HEK293 (cell line): ENCODE measurements at regions not wholly inside any gene's neighbourhood (a gene's known extent, or its start where the extent isn't known, plus 50 kb on each side); places are given as distances from the start of the nearest gene placed in this dataset.

ENCODE experiments used
- CTCF ChIA-PET: fragments of 350-600 bp; formaldehyde crosslinking; extraction: SDS; loops from one replicate; lab custom pipeline; 2021; ENCODE audit warnings: antibody characterized with exemption; lab: Yijun Ruan, JAX
- POLR2A ChIA-PET: fragments of 300-600 bp; formaldehyde crosslinking; extraction: SDS; loops from one replicate; lab custom pipeline; 2020; ENCODE audit warnings: antibody characterized with exemption, inconsistent platforms; lab: Yijun Ruan, JAX
- H3K27ac ChIP-seq: fragments of 200-500 bp; sonication (Bioruptor generic); 2 replicates; pipeline ENCODE4 v1.5.1; 2014; ENCODE audit warnings: low read depth, low read length, control low read depth, inconsistent platforms; ENCODE audit errors: extremely low read depth
- H3K36me3 ChIP-seq, 2 experiments: fragments of 200-500 bp in 1 of 2; sonication (Bioruptor generic) in 1 of 2; 1 replicate in 1 of 2; 2 replicates in 1 of 2; pipeline ENCODE4 v1.5.1; 2014 to 2017; ENCODE audit warnings: inconsistent platforms in 2 of 2, low read length in 2 of 2; ENCODE audit not compliant: control insufficient read depth in 2 of 2, insufficient read depth in 1 of 2
- H3K4me1 ChIP-seq: fragments of 200-500 bp; sonication (Bioruptor generic); 2 replicates; pipeline ENCODE4 v1.5.1; 2014; ENCODE audit warnings: mild to moderate bottlenecking, low read length, inconsistent platforms; ENCODE audit not compliant: control insufficient read depth, insufficient read depth
- H3K4me3 ChIP-seq: 2 replicates; pipeline ENCODE4 v1.5.1; 2011; ENCODE audit warnings: low read depth, mild to moderate bottlenecking, control low read depth, low read length, moderate library complexity
- H3K9me3 ChIP-seq: fragments of 200-500 bp; sonication (Bioruptor generic); 2 replicates; pipeline ENCODE4 v1.5.1; 2014; ENCODE audit warnings: low read depth, low read length, inconsistent platforms; ENCODE audit not compliant: control insufficient read depth, insufficient read depth
- EGR2 ChIP-seq: fragments of 450-650 bp; formaldehyde crosslinking; IDR thresholded peaks from 2 replicates; pipeline ENCODE4 v1.5.1; 2016; ENCODE audit warnings: low read depth, missing biosample characterization, missing genetic modification characterization
- HOXA7 ChIP-seq: sonication (generic); formaldehyde crosslinking; IDR thresholded peaks from 2 replicates; pipeline ENCODE4 v1.8.1; 2022; ENCODE audit warnings: missing genetic modification reagents, borderline replicate concordance
- KLF8 ChIP-seq: fragments of 450-650 bp; formaldehyde crosslinking; IDR thresholded peaks from 2 replicates; pipeline ENCODE4 v1.5.1; 2016; ENCODE audit warnings: missing biosample characterization, missing genetic modification characterization
- ZBTB17 ChIP-seq: fragments of 450-650 bp; formaldehyde crosslinking; IDR thresholded peaks from 2 replicates; pipeline ENCODE4 v1.5.1; 2016; ENCODE audit warnings: missing biosample characterization, missing genetic modification characterization
- ZBTB8A ChIP-seq: fragments of 450-650 bp; formaldehyde crosslinking; IDR thresholded peaks from 2 replicates; pipeline ENCODE4 v1.5.1; 2016; ENCODE audit warnings: missing biosample characterization, missing genetic modification characterization
- ZEB2 ChIP-seq: fragments of 450-650 bp; formaldehyde crosslinking; IDR thresholded peaks from 2 replicates; pipeline ENCODE4 v1.5.1; 2016; ENCODE audit warnings: missing biosample characterization, missing genetic modification characterization
- ZIC2 ChIP-seq: fragments of 450-650 bp; formaldehyde crosslinking; IDR thresholded peaks from 2 replicates; pipeline ENCODE4 v1.5.1; 2016; ENCODE audit warnings: missing biosample characterization, missing genetic modification characterization
- ZNF112 ChIP-seq: fragments of 450-650 bp; formaldehyde crosslinking; IDR thresholded peaks from 2 replicates; pipeline ENCODE4 v1.5.0; 2017; ENCODE audit warnings: missing biosample characterization, missing genetic modification characterization
- ZNF138 ChIP-seq: fragments of 450-650 bp; formaldehyde crosslinking; IDR thresholded peaks from 2 replicates; pipeline ENCODE4 v1.5.1; 2016; ENCODE audit warnings: missing biosample characterization, missing genetic modification characterization, borderline replicate concordance
- ZNF175 ChIP-seq: fragments of 450-650 bp; formaldehyde crosslinking; IDR thresholded peaks from 2 replicates; pipeline ENCODE4 v1.5.1; 2016; ENCODE audit warnings: missing biosample characterization, missing genetic modification characterization
- ZNF302 ChIP-seq: fragments of 450-650 bp; formaldehyde crosslinking; IDR thresholded peaks from 2 replicates; pipeline ENCODE4 v1.5.1; 2016; ENCODE audit warnings: missing biosample characterization, missing genetic modification characterization, low read depth
- ZNF324 ChIP-seq: fragments of 450-650 bp; formaldehyde crosslinking; IDR thresholded peaks from 2 replicates; pipeline ENCODE4 v1.5.1; 2016; ENCODE audit warnings: missing biosample characterization, missing genetic modification characterization
- ZNF423 ChIP-seq: fragments of 450-650 bp; formaldehyde crosslinking; IDR thresholded peaks from 2 replicates; pipeline ENCODE4 v1.5.1; 2016; ENCODE audit warnings: missing biosample characterization, missing genetic modification characterization
- ZNF433 ChIP-seq: fragments of 450-650 bp; formaldehyde crosslinking; IDR thresholded peaks from 2 replicates; pipeline ENCODE4 v1.5.1; 2016; ENCODE audit warnings: missing biosample characterization, missing genetic modification characterization, low read depth
- ZNF473 ChIP-seq: fragments of 450-650 bp; formaldehyde crosslinking; IDR thresholded peaks from 2 replicates; pipeline ENCODE4 v1.5.1; 2017; ENCODE audit warnings: missing biosample characterization, missing genetic modification characterization
- ZNF501 ChIP-seq: fragments of 450-650 bp; formaldehyde crosslinking; IDR thresholded peaks from 2 replicates; pipeline ENCODE4 v1.5.1; 2016; ENCODE audit warnings: missing biosample characterization, missing genetic modification characterization
- ZNF530 ChIP-seq: fragments of 450-650 bp; formaldehyde crosslinking; IDR thresholded peaks from 2 replicates; pipeline ENCODE4 v1.5.1; 2016; ENCODE audit warnings: low read depth, missing biosample characterization, missing genetic modification characterization
- ZNF558 ChIP-seq: fragments of 450-650 bp; formaldehyde crosslinking; IDR thresholded peaks from 2 replicates; pipeline ENCODE4 v1.5.1; 2016; ENCODE audit warnings: missing biosample characterization, missing genetic modification characterization
- ZNF560 ChIP-seq: fragments of 450-650 bp; formaldehyde crosslinking; IDR thresholded peaks from 2 replicates; pipeline ENCODE4 v1.5.1; 2017; ENCODE audit warnings: missing biosample characterization, missing genetic modification characterization, borderline replicate concordance
- ZNF677 ChIP-seq: fragments of 450-650 bp; IDR thresholded peaks from 2 replicates; pipeline ENCODE4 v1.5.0; 2018; ENCODE audit warnings: missing biosample characterization, mild to moderate bottlenecking, missing genetic modification characterization, moderate library complexity
- ZNF701 ChIP-seq: fragments of 450-650 bp; formaldehyde crosslinking; IDR thresholded peaks from 2 replicates; pipeline ENCODE4 v1.5.1; 2016; ENCODE audit warnings: missing biosample characterization, missing genetic modification characterization
- ZNF776 ChIP-seq: fragments of 450-650 bp; formaldehyde crosslinking; IDR thresholded peaks from 2 replicates; pipeline ENCODE4 v1.5.0; 2017; ENCODE audit warnings: missing biosample characterization, missing genetic modification characterization, borderline replicate concordance
- ZNF792 ChIP-seq: fragments of 450-650 bp; formaldehyde crosslinking; IDR thresholded peaks from 2 replicates; pipeline ENCODE4 v1.5.1; 2016; ENCODE audit warnings: missing biosample characterization, missing genetic modification characterization
- TF ChIP-seq, protein P1 (sequence below): fragments of 450-650 bp; formaldehyde crosslinking; IDR thresholded peaks from 2 replicates; pipeline ENCODE4 v1.5.1; 2017; ENCODE audit warnings: missing biosample characterization, missing genetic modification characterization
- TF ChIP-seq, protein P2 (sequence below): fragments of 450-650 bp; formaldehyde crosslinking; IDR thresholded peaks from 2 replicates; pipeline ENCODE4 v1.5.0; 2017; ENCODE audit warnings: missing biosample characterization, missing genetic modification characterization, borderline replicate concordance
- TF ChIP-seq, protein P3 (sequence below): fragments of 450-650 bp; formaldehyde crosslinking; IDR thresholded peaks from 2 replicates; pipeline ENCODE4 v1.5.1; 2016; ENCODE audit warnings: missing biosample characterization, missing genetic modification characterization
- TF ChIP-seq, protein P4 (sequence below): fragments of 450-650 bp; formaldehyde crosslinking; IDR thresholded peaks from 2 replicates; pipeline ENCODE4 v1.5.1; 2016; ENCODE audit warnings: missing biosample characterization, missing genetic modification characterization, borderline replicate concordance

DNA sequence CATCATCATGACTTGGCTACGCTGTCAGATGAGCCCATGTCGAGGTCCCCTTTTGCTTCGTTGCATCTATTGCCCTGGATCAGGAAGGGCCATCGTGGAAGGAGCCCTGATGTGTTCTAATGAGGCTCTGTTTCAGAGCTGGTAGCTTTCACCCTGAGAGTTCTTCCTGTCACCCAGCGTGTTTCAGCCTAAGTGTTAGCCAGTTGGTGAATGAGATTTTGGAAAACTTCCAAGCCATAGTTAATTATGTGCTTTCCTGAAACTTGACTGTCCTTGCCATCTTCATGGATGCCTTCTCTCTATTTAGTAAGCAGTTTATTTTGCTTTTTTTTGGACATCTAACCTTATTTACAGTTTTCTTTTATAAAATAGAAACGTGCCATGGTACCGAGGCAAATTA, 1695.4 kb upstream of the WWC1 start:
- H3K9me3 ChIP-seq = no peaks in the 10 kb centered on the region
- no peaks in the 10 kb centered on the region for H3K4me1 ChIP-seq
- H3K27ac ChIP-seq = no peak overlapping the region
- H3K4me3 ChIP-seq = no peak overlapping the region
- no peaks in the 10 kb centered on the region for H3K36me3 ChIP-seq
- TF ChIP-seq ZNF302 (tag by site-specific recombination) (no peak), ZNF558 (tag by site-specific recombination) (no peak), ZNF792 (no peak), ZNF175 (tag by site-specific recombination) (no peak), ZNF138 (no peak), HOXA7 (no peak), ZBTB17 (tag by site-specific recombination) (no peak), ZNF776 (tag by site-specific recombination) (no peak), ZNF423 (tag by site-specific recombination) (no peak), ZNF501 (tag by site-specific recombination) (no peak), ZNF677 (tag by site-specific recombination) (no peak)
- TF ChIP-seq, protein P1, sequence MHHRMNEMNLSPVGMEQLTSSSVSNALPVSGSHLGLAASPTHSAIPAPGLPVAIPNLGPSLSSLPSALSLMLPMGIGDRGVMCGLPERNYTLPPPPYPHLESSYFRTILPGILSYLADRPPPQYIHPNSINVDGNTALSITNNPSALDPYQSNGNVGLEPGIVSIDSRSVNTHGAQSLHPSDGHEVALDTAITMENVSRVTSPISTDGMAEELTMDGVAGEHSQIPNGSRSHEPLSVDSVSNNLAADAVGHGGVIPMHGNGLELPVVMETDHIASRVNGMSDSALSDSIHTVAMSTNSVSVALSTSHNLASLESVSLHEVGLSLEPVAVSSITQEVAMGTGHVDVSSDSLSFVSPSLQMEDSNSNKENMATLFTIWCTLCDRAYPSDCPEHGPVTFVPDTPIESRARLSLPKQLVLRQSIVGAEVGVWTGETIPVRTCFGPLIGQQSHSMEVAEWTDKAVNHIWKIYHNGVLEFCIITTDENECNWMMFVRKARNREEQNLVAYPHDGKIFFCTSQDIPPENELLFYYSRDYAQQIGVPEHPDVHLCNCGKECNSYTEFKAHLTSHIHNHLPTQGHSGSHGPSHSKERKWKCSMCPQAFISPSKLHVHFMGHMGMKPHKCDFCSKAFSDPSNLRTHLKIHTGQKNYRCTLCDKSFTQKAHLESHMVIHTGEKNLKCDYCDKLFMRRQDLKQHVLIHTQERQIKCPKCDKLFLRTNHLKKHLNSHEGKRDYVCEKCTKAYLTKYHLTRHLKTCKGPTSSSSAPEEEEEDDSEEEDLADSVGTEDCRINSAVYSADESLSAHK (tag by site-specific recombination) = no peak
- TF ChIP-seq, protein P2, sequence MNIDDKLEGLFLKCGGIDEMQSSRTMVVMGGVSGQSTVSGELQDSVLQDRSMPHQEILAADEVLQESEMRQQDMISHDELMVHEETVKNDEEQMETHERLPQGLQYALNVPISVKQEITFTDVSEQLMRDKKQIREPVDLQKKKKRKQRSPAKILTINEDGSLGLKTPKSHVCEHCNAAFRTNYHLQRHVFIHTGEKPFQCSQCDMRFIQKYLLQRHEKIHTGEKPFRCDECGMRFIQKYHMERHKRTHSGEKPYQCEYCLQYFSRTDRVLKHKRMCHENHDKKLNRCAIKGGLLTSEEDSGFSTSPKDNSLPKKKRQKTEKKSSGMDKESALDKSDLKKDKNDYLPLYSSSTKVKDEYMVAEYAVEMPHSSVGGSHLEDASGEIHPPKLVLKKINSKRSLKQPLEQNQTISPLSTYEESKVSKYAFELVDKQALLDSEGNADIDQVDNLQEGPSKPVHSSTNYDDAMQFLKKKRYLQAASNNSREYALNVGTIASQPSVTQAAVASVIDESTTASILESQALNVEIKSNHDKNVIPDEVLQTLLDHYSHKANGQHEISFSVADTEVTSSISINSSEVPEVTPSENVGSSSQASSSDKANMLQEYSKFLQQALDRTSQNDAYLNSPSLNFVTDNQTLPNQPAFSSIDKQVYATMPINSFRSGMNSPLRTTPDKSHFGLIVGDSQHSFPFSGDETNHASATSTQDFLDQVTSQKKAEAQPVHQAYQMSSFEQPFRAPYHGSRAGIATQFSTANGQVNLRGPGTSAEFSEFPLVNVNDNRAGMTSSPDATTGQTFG (tag by site-specific recombination) = no peak
- TF ChIP-seq, all 188 proteins: peak for 0
- POLR2A ChIA-PET = no interaction called here
- CTCF ChIA-PET = no interaction called here

DNA sequence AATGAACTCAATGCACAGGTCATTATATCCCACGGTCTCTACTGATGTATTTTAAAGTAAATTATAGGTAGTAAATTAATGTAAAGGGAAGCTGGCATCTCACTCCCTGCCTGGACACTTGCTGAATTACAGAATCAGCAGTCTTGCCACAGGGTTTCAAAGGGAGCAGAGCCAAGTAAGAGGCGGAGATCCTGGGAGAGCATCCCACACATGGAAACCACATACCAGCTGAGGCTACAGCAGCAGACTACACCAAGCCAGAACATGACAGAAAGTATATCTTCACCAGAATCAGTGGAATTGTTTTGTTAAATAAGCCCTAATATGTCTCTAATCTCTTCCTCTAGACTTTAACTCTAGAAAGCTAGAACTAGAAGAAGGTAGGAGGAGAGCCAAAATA, 1689.2 kb upstream of the WWC1 start:
- TF ChIP-seq ZIC2 (tag by site-specific recombination) (no peak), ZBTB8A (tag by site-specific recombination) (no peak), ZNF473 (no peak), ZNF324 (tag by site-specific recombination) (no peak), ZNF433 (tag by site-specific recombination) (no peak), ZNF112 (tag by site-specific recombination) (no peak), ZNF530 (tag by site-specific recombination) (no peak), ZNF701 (tag by site-specific recombination) (no peak), ZEB2 (tag by site-specific recombination) (no peak), KLF8 (no peak), ZNF560 (no peak), EGR2 (no peak)
- TF ChIP-seq, protein P3, sequence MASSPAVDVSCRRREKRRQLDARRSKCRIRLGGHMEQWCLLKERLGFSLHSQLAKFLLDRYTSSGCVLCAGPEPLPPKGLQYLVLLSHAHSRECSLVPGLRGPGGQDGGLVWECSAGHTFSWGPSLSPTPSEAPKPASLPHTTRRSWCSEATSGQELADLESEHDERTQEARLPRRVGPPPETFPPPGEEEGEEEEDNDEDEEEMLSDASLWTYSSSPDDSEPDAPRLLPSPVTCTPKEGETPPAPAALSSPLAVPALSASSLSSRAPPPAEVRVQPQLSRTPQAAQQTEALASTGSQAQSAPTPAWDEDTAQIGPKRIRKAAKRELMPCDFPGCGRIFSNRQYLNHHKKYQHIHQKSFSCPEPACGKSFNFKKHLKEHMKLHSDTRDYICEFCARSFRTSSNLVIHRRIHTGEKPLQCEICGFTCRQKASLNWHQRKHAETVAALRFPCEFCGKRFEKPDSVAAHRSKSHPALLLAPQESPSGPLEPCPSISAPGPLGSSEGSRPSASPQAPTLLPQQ (tag by site-specific recombination) = no peak
- TF ChIP-seq, protein P4, sequence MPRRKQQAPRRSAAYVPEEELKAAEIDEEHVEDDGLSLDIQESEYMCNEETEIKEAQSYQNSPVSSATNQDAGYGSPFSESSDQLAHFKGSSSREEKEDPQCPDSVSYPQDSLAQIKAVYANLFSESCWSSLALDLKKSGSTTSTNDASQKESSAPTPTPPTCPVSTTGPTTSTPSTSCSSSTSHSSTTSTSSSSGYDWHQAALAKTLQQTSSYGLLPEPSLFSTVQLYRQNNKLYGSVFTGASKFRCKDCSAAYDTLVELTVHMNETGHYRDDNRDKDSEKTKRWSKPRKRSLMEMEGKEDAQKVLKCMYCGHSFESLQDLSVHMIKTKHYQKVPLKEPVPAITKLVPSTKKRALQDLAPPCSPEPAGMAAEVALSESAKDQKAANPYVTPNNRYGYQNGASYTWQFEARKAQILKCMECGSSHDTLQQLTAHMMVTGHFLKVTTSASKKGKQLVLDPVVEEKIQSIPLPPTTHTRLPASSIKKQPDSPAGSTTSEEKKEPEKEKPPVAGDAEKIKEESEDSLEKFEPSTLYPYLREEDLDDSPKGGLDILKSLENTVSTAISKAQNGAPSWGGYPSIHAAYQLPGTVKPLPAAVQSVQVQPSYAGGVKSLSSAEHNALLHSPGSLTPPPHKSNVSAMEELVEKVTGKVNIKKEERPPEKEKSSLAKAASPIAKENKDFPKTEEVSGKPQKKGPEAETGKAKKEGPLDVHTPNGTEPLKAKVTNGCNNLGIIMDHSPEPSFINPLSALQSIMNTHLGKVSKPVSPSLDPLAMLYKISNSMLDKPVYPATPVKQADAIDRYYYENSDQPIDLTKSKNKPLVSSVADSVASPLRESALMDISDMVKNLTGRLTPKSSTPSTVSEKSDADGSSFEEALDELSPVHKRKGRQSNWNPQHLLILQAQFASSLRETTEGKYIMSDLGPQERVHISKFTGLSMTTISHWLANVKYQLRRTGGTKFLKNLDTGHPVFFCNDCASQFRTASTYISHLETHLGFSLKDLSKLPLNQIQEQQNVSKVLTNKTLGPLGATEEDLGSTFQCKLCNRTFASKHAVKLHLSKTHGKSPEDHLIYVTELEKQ (tag by site-specific recombination) = no peak
- no peak overlapping the region for H3K4me3 ChIP-seq
- ChIA-PET CTCF (no interaction called here), POLR2A (no interaction called here)
- no peak overlapping the region for H3K27ac ChIP-seq
- no peaks in the 10 kb centered on the region for H3K9me3 ChIP-seq
- no peaks in the 10 kb centered on the region for H3K4me1 ChIP-seq
- H3K36me3 ChIP-seq = no peaks in the 10 kb centered on the region
